A673 (cell line): ENCODE measurements at regions not wholly inside any gene's neighbourhood (a gene's known extent, or its start where the extent isn't known, plus 50 kb on each side); places are given as distances from the start of the nearest gene placed in this dataset.

Experiments
- EZH2 ChIP-seq: fragments of 200-600 bp; sonication (generic); IDR thresholded peaks from 2 replicates; pipeline ENCODE4 v1.6.1; 2017; ENCODE audit warnings: borderline replicate concordance, low read depth, mild to moderate bottlenecking, mixed read lengths, antibody characterized with exemption, low read length; ENCODE audit not compliant: poor library complexity, severe bottlenecking
- TF ChIP-seq, protein P1 (sequence below): fragments of 300-800, 200-600 bp; sonication (generic); conservative IDR thresholded peaks from 2 replicates; pipeline ENCODE4 v1.5.1; 2017; ENCODE audit warnings: low read depth, mild to moderate bottlenecking, antibody characterized with exemption, low read length, moderate library complexity, mixed read lengths

DNA sequence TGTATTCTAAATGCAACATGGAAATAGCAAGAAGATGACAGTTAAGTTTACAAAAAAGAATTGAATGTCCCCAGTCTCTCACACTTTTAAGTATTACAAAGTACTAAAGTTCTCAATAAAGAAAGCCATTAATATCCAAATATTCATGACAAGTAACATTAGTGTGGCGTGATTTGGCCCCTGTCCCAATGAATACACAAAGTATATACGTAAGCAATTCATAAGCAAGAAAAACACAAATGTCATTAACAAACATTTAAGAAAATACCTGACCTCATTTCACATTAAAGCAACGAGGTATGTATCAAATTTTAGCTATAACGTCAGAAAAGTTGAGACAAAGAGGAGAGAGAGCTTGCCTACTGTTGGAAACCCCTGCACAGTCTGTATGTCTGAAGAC, 241.9 kb upstream of the IRS2 start:
- no peak for TF ChIP-seq EZH2
- TF ChIP-seq, protein P1, sequence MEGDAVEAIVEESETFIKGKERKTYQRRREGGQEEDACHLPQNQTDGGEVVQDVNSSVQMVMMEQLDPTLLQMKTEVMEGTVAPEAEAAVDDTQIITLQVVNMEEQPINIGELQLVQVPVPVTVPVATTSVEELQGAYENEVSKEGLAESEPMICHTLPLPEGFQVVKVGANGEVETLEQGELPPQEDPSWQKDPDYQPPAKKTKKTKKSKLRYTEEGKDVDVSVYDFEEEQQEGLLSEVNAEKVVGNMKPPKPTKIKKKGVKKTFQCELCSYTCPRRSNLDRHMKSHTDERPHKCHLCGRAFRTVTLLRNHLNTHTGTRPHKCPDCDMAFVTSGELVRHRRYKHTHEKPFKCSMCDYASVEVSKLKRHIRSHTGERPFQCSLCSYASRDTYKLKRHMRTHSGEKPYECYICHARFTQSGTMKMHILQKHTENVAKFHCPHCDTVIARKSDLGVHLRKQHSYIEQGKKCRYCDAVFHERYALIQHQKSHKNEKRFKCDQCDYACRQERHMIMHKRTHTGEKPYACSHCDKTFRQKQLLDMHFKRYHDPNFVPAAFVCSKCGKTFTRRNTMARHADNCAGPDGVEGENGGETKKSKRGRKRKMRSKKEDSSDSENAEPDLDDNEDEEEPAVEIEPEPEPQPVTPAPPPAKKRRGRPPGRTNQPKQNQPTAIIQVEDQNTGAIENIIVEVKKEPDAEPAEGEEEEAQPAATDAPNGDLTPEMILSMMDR: no peak
